ENCODE measurements at regions not wholly inside any gene's neighbourhood (a gene's known extent, or its start where the extent isn't known, plus 50 kb on each side); places are given as distances from the start of the nearest gene placed in this dataset.
A peak's percentile ranks its signal among the peaks of the same experiment; 100 is the strongest.
"Not testable (repeated sequence)": the region's sequence is repeated elsewhere in the genome, so short reads cannot be mapped to it uniquely, and the experiment has no call there.

- DNase-seq (ENCODE audit: low spot score): no peak
Observed at GRCh38 chr6:48733581-48733980, 622.6 kb upstream of the PTCHD4 start.

- DNase-seq (ENCODE audit: low spot score): no peak
Observed at GRCh38 chr6:48714699-48715098, 603.7 kb upstream of the PTCHD4 start.

- DNase-seq (ENCODE audit: low spot score): no peak
Observed at GRCh38 chr6:48714250-48714649, 603.3 kb upstream of the PTCHD4 start.

- DNase-seq (ENCODE audit: low spot score): no peak
Observed at GRCh38 chr6:48713612-48714011, 602.6 kb upstream of the PTCHD4 start.

GRCh38 chr6:48706310-48706709, 595.3 kb upstream of the PTCHD4 start:
- no peak for DNase-seq (ENCODE audit: low spot score)

GRCh38 chr6:48701572-48701971, 590.6 kb upstream of the PTCHD4 start:
- DNase-seq (ENCODE audit: low spot score): no peak

GRCh38 chr6:48695872-48696271, 584.9 kb upstream of the PTCHD4 start:
- DNase-seq (ENCODE audit: low spot score): no peak

GRCh38 chr6:48691420-48691819, 580.4 kb upstream of the PTCHD4 start:
- no peak for DNase-seq (ENCODE audit: low spot score)

GRCh38 chr6:48689498-48689897, 578.5 kb upstream of the PTCHD4 start:
- DNase-seq (ENCODE audit: low spot score): no peak

- DNase-seq (ENCODE audit: low spot score): no peak
Observed at GRCh38 chr6:48678390-48678789, 567.4 kb upstream of the PTCHD4 start.

- peak; percentile 33 for DNase-seq (ENCODE audit: low spot score)
Observed at GRCh38 chr6:48671505-48671904, 560.5 kb upstream of the PTCHD4 start.

- DNase-seq (ENCODE audit: low spot score): peak; percentile 33
Observed at GRCh38 chr6:48670546-48670945, 559.5 kb upstream of the PTCHD4 start.

- DNase-seq (ENCODE audit: low spot score): no peak
Observed at GRCh38 chr6:48667797-48668196, 556.8 kb upstream of the PTCHD4 start.

GRCh38 chr6:48664826-48665225, 553.8 kb upstream of the PTCHD4 start:
- no peak for DNase-seq (ENCODE audit: low spot score)

GRCh38 chr6:48658915-48659314, 547.9 kb upstream of the PTCHD4 start:
- no peak for DNase-seq (ENCODE audit: low spot score)

GRCh38 chr6:48641544-48641943, 530.5 kb upstream of the PTCHD4 start:
- peak; percentile 8 for DNase-seq (ENCODE audit: low spot score)

- DNase-seq (ENCODE audit: low spot score): not testable (repeated sequence)
Observed at GRCh38 chr6:48638796-48639195, 527.8 kb upstream of the PTCHD4 start.

- DNase-seq (ENCODE audit: low spot score): no peak
Observed at GRCh38 chr6:48630511-48630910, 519.5 kb upstream of the PTCHD4 start.

- no peak for DNase-seq (ENCODE audit: low spot score)
Observed at GRCh38 chr6:48628316-48628715, 517.3 kb upstream of the PTCHD4 start.

- DNase-seq (ENCODE audit: low spot score): no peak
Observed at GRCh38 chr6:48626421-48626820, 515.4 kb upstream of the PTCHD4 start.

GRCh38 chr6:48624631-48625030, 513.6 kb upstream of the PTCHD4 start:
- DNase-seq (ENCODE audit: low spot score): no peak

- DNase-seq (ENCODE audit: low spot score): no peak
Observed at GRCh38 chr6:48619771-48620170, 508.8 kb upstream of the PTCHD4 start.

- peak; percentile 4 for DNase-seq (ENCODE audit: low spot score)
Observed at GRCh38 chr6:48615041-48615440, 504.0 kb upstream of the PTCHD4 start.

GRCh38 chr6:48614326-48614725, 503.3 kb upstream of the PTCHD4 start:
- no peak for DNase-seq (ENCODE audit: low spot score)

Measured in kidney tubule cell (primary cell).